ENCODE measurements at regions not wholly inside any gene's neighbourhood (a gene's known extent, or its start where the extent isn't known, plus 50 kb on each side); places are given as distances from the start of the nearest gene placed in this dataset.
"Not testable (repeated sequence)": the region's sequence is repeated elsewhere in the genome, so short reads cannot be mapped to it uniquely, and the experiment has no call there.

DNA sequence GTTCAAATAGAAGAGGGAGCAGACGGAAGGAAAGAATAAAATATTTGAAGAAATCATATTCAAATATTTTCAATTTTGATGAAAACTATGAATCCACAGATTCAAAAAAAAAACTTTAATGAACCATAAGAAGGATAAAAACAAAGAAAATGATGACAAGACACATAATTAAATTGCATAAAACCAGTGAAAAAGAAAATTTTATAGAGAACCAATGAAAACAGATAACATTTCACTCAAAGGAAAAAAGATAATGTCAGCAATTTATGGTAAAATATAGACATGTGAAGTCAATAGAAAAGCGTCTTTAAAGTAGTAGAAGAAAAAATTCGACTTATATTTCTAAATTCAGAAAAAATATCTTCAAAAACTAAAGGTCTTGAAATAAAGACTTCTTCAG, 546.5 kb upstream of the ATXN7L3B start:
- no peak for DNase-seq

DNA sequence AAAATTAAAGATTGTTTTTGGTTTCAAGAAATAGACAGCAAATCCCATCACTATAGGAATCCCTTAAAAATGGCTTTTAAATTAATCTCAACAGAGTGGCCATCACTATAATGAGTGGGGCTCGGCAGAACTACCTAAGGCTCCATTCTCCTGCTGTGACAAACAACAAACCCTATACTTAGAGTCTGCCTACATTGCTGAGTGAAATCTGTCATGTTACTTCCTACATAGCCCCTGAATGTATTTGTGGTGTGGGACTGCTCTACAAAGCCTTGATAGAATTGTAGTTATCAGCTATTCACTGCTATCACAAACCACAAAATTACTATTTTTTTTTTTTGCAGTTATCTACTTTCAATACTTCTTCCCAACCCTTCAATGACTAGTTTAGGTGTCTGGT, 538.7 kb upstream of the ATXN7L3B start:
- no peak for DNase-seq

DNA sequence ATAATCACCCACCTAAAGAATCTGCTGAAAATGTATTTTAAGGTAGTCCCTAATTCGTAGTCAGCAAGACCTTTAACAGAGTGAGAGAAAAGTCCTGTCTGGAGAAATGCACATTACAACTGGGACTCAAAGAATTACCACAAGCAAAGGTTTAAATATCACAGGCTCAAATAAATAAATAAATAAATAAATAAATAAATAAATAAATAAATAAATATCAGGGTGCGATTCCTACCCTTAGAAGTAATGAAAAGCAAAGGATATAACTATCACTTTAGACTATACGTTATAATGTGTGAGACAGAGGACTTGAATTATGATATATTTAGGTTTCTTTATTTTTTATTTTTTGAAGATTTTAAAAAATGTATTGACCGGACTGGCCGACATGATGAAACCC, 522.5 kb upstream of the ATXN7L3B start:
- DNase-seq = no peak

DNA sequence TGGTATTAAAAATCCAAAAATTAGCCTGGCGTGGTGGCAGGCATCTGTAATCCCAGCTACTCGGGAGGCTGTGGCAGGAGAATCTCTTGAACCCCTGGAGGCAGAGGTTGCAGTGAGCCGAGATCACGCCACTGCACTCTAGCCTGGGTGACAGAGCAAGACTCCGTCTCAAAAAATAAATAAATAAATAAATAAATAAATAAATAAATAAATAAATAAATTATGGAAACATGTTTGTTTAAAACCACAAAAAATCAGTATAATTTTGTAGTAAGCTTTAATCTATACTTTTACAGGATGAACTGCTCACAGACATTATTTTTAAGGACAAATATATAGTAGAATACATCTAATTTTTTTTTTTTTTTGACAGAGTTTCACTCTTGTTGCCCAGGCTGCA, 521.3 kb upstream of the ATXN7L3B start:
- not testable (repeated sequence) for DNase-seq

DNA sequence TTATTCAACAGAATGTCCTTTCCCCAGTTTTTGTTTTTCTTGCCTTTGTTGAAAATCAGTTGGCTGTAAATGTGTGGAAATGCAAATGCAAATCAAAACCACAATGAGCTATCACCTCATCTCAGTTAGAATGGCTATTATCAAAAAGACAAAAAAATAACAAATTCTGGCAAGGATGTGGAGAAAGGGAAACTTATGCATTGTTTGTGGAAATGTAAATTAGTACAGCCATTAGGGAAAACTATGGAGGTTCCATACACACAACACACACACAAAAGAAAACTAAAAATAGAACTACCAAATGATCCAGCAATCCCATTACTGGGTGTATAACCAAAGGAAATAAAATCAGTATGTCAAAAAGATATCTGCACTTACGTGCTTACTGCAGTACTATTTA, 518.8 kb upstream of the ATXN7L3B start:
- no peak for DNase-seq

DNA sequence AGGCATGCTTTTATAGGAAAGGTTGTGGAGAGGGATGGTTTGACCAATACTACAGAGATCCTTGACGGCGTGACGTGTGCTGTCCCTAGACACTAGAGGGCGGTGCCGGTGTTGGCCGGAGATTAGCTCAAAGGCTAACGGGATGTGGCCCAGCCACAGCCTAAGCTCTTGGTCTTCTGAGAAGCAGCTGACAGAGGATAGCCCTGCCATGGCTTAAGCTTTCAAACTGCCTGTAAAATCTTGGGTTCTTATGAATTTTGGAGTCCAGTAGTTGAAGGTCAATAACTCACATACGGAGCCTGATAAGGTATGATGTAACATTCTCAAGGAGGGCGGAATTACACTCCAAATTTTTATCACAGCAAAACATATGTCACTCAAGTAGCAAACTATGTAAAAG, 515.7 kb upstream of the ATXN7L3B start:
- DNase-seq = peak; percentile 58

DNA sequence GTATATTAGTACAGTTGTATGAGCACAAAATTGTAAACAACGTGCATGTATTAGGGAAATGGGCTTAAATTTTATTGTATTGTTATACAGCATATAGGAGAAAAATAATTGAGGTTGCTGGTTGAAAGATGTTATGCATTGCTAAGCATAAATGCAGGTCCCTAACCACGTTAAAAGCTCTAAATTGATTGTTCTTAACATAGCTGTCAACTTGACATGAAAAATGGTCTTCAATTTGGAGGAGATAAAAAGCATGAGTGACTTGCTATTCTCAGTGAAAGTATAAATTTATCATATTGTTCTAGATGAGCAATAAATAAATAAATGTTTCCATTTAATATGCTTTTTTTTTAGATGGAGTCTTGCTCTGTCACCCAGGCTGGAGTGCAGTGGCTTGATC, 506.6 kb upstream of the ATXN7L3B start:
- DNase-seq = no peak

DNA sequence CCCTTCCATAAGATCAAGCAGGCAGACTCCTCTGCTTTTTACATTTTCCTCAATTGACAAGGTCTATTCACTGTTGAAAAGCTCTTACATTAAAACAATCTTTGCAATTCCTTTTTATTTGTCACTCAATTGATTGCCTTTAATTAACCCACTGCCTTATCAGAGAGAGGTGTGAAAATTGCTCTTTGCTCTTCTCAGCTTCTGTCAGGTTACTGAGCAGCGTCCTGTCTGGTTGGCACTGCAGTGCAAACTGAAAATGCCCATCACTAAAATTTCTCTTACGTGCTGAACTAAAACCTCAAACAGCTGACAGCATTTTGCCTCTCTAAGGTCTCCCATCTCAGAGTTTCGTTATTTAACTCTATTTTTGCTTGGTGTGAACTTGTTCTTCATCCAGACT, 504.1 kb upstream of the ATXN7L3B start:
- no peak for DNase-seq

DNA sequence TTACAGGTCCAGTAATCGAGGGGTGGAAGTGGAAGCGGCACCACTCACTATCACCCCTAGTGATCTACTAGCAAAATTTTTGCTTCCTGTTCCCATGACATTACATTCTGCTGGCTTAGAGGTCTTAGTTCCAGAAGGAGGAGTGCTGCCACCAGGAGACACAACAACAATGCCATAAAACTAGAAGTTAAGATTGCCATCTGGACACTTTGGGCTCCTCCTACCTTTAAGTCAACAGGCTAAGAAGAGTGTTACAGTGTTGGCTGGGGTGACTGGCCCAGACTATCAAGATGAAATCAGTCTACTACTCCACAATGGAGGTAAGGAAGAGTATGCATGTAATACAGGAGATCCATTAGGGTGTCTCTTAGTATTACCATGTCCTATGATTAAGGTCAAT, 498.5 kb upstream of the ATXN7L3B start:
- not testable (repeated sequence) for DNase-seq

DNA sequence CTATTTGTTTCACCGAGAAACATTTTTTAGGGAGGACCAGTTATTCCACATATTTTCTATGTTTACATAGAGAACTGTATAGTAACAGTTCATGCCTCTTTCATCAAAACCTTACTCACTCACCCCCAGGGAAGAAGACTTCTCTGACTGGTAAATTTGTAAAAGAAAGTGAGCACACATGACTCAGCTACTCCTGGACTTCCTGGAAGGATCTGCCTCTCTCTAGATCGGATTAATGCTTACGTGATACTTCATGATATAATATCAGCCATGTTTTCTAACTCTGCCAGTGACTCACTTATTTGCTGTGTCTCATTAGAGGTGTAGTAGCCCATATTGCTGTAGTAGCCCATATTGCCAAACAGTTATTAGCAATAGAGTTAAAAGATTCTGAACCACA, 494.3 kb upstream of the ATXN7L3B start:
- DNase-seq = peak; percentile 84

DNA sequence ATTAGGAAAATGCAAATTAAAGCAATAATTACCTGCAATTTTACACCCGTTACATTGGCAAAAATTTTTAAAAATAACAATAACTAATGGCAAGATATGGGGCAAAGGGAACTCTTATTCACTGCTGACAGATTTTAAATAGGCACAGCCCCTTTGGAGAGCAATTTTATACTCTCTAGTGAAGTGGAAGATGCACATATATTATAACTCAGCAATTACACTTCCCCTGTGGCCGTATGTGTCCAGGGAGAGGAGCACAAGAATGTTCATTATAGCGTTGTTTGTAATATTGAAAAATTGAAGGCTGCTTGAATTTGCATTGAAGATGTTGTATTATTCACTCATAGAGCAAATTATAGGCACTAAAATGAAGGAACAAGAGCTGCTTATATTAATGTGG, 488.3 kb upstream of the ATXN7L3B start:
- DNase-seq = no peak

DNA sequence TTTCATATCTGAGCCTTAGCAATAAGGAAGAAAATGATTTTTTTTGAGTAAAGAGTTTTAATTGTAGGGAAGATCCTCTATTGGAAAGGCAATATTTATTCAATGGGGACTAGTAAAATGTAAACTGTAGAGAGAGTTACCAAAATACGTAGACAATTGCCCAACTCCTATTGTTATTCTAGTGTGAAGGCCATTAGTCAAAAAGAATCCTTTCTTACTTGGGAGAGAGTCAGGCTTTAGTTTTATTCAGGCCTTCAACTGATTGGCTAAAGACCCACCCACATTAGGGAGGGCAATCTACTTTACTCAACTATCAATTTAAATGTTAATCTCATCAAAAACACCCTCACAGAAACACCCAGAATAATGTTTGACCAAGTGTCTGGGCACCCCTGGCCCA, 485.8 kb upstream of the ATXN7L3B start:
- DNase-seq = no peak

DNA sequence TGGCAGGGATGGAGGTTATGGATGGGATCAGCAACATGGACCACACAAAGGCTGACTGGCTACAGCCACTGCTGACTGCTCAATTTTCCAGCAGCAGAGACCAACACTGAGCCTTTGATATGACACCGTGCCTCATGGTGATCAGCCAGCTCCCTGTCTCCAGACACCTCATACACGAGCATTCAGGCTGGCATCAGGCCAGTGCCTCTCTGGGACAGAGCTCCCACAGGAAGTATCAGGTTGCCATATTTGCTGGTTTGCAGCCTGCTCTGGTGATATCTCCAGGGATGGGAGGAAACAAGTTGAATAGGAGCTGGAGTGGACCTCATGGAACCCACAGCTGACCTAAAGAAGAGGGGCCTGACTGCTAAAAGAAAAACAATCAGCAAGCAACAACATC, 471.2 kb upstream of the ATXN7L3B start:
- DNase-seq = no peak

DNA sequence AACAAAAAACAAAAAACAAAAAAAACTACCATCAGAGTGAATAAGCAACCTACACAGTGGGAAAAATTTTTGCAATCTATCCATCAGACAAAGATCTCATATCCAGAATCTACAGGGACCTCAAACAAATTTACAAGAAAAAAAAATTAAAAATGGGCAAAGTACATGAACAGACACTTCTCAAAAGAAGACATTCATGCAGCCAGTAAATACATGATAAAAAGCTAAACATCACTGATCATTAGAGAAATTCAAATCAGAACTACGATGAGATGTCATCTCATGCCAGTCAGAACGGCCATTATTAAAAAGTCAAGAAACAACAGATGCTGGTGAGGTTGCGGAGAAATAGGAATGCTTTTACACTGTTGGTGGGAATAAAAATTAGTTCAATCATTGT, 466.5 kb upstream of the ATXN7L3B start:
- no peak for DNase-seq

DNA sequence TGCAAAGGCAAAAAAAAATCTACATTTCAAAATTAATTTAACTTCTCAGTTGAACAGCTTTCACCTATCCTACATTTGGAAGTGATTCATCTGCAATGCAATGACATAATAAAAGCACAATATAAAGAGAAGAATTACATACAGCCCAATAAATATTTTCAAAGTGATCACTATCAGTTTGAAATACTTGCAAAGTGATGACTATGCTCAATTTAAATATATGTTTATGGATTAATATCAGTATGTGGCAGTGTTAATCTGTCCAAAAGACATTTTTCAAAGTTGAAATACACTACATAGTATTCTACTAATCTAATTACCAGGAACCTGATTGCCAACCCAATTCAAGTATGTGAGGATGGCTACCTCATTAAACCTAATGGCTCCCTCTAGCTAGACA, 460.7 kb upstream of the ATXN7L3B start:
- DNase-seq = no peak

DNA sequence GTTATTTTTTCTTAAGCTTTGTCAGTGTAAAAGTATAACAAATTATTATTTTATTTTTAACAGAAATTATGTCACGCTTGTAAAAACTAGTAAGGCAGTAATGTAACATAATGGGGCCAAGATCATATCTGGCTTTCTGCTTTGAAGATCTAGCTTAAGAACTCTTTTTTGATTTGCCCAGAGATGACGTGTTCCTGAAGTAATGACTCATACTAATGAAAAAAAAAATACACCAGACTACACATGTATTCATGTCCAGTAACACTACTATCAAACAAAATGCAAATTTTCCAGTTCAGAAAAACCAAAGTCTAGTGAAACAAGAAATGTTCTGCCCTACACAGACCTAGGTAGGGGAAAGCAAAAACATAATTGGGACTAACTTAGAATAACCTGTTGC, 432.2 kb upstream of the ATXN7L3B start:
- DNase-seq = no peak

DNA sequence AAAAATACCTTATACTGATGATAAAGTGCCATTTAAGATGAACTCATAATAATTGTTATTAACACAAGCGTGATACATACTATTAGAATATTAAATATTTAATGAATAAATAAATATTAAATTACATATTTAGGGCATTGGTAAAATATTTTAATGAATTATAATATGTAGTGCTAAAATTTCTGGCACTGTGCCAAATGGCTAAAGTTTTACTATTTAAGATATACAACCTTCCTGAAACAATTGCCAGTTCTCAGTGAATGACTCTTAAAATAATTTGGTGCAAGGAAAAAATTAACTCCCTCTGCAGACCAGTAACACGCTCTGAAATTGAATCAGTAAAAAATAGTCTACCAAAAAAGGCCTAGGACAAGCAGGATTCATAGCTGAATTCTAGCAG, 428.9 kb upstream of the ATXN7L3B start:
- no peak for DNase-seq

DNA sequence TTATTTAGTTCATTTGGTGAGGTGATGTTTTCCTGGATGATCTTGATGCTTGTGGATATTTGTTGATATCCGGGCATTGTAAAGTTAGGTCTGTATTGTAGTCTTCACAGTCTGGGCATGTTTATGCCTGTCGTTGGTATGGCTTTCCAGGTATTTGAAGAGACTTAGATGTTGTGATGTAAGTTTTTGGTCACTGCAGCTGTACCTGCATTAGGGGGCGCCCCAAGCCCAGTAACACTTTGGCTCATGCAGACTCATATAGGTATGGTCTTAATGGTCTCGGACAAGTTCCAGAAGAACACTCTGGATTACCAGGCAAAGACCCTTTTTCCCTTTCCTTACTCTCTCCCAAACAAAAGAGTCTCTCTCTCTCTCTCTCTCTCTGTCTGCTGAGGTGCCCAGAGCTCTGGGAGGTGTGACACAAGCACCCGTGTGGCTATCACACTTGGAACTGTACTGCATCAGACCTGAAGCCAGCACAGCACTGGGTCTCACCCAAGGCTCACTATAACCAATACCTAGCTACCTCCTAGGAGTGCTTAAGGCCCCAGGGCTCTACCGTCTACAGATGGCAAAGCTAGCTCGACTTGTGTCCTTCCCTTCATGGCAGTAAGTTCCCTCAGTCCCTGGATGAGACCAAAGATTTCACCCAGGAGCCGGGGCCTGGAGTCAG, 425.8 kb upstream of the ATXN7L3B start:
- DNase-seq = peak; percentile 8

DNA sequence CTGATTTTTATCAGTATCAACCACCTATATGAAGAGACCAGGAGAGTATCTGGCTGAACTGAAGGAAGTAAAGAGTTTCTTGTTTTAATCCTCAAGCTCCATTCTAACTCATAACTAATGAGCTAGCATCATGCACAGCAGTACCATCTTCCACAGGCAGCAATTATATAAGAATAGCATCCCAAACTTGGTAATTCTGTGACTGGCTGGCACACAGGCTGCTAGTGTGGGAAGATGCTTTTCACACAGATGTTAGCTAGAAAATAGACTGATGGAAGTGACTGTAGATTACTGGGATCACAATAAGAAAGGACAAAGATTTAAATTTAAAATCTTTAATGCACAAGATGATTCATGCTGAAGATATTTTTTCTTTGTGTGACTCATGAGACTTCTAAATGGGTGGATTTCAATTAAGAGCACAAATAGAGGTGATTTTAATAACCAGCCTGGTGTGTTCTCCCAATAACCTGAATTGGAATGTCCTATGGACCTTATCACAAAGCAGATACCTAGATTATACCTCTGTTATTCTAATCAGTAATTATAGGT, 417.7 kb upstream of the ATXN7L3B start:
- DNase-seq = no peak

DNA sequence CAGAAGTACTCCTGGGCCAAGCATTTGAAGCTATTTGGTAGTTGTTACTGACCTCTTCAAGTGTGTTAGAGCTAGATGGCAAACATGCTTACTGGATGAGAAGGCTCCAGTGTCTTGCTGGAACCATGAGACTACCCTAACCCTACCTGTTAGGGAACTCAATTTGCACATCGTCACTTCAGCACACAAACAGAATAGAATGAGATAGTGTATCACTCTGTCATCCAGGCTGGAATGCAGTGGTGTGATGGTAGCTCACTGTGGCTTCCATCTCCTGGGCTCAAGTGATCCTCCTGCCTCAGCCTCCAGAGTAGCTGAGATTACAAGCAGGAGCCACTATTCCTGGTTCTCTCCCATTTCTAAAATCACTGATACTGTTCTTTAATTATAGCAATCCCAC, 417.0 kb upstream of the ATXN7L3B start:
- no peak for DNase-seq

DNA sequence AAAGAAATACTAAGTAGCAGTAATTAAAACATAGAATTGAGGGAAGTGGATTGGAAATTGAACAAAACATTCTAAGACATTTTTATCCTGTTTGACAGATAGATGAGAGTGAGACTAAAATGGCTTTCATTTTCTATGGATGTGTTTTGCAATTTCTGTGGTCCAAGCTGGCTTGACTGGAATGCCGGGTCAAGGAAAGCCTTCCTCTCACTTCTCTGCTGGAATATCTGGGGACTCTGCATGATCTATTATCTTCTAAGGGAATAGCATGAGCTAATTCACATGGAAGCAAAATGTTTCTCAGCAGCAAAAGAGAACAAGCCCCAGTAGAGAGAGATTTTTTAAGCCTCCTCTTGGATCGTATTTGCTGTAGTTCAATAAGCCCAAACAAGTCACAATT, 407.9 kb upstream of the ATXN7L3B start:
- peak; percentile 2 for DNase-seq

DNA sequence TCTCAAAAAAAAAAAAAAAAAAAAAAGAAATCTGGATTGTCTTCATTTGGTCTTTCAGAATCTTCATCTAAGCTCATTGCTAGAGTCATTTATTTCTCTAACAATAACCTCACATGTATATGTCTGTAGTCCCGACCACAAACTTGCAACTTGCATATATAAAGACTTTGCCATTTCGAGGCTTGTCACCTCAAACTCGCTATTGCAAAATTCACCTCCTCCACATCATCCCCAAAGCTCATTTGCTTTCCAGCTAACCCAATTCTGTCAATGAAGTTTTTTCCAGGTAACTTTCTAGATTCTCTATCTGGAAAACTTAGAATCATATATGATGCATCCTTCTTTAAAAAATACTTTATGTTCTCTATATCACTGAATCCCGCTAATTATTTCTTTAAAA, 393.2 kb upstream of the ATXN7L3B start:
- DNase-seq = no peak

DNA sequence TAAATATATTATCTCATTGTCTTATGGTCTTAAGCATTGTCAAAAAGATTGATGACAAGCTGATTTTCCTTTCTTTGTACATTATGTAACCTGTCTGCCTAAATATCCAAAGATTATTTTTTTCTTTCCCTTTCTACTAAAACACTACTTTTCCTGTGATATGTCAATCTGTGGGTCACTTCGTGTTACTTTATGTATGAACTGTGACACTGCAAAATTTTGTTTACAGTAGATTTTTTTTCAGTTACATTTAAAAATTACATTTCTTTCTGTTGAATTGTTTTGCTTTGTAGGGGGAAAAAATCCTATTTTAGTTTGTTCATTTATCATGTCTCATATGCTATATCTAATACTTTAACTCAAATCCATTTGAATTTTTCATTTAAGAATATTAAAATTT, 392.3 kb upstream of the ATXN7L3B start:
- no peak for DNase-seq

DNA sequence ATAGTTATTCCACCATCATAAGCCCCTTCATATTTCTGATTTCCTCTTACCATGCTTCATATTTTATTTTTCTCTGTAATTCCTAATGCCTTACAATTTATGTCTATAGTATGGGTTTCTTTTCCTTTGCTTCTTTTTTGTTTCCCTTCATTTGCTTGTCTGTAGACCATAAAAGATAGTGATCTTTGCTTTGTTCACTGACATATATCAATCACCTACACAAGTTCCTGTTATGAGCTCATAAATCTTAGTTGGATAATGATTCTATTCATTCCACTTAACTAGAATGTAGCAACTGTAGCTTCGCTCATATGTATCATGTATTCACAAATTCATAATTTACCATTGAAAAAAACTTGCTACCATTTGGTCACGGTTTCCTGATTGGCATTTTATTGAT, 388.8 kb upstream of the ATXN7L3B start:
- no peak for DNase-seq

DNA sequence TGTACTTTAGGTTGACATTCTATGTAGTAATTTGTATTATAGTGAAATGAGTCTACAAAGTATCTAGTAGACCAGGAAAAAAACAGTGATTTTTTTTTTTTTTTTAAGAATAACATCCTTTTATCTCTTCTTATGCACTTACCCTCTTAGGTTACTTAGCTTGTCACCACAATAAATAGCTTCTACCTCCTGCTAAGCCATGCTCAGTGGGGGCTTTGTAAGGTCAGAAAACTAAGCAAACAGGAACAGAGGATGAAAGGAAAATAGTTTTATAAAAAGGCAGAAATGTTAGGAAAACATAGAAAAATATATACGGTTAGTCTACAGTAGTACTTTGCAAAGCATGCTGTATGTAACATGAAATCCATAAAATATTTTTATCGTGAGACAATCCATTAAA, 385.3 kb upstream of the ATXN7L3B start:
- no peak for DNase-seq

Data from fibroblast of skin of abdomen (primary cell).